ENCODE measurements at regions not wholly inside any gene's neighbourhood (a gene's known extent, or its start where the extent isn't known, plus 50 kb on each side); places are given as distances from the start of the nearest gene placed in this dataset.

- TF ChIP-seq, protein P1, sequence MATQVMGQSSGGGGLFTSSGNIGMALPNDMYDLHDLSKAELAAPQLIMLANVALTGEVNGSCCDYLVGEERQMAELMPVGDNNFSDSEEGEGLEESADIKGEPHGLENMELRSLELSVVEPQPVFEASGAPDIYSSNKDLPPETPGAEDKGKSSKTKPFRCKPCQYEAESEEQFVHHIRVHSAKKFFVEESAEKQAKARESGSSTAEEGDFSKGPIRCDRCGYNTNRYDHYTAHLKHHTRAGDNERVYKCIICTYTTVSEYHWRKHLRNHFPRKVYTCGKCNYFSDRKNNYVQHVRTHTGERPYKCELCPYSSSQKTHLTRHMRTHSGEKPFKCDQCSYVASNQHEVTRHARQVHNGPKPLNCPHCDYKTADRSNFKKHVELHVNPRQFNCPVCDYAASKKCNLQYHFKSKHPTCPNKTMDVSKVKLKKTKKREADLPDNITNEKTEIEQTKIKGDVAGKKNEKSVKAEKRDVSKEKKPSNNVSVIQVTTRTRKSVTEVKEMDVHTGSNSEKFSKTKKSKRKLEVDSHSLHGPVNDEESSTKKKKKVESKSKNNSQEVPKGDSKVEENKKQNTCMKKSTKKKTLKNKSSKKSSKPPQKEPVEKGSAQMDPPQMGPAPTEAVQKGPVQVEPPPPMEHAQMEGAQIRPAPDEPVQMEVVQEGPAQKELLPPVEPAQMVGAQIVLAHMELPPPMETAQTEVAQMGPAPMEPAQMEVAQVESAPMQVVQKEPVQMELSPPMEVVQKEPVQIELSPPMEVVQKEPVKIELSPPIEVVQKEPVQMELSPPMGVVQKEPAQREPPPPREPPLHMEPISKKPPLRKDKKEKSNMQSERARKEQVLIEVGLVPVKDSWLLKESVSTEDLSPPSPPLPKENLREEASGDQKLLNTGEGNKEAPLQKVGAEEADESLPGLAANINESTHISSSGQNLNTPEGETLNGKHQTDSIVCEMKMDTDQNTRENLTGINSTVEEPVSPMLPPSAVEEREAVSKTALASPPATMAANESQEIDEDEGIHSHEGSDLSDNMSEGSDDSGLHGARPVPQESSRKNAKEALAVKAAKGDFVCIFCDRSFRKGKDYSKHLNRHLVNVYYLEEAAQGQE (IDR thresholded peaks at IDR 0.05; ENCODE audit: unreplicated experiment): no peak
- TF ChIP-seq POLR2AphosphoS5 (IDR thresholded peaks at IDR 0.05; ENCODE audit: low read depth) (no peak), EZH2 (IDR thresholded peaks at IDR 0.05; ENCODE audit: low read depth, unreplicated experiment) (no peak), CREB1 (CRISPR knock-in tag; IDR thresholded peaks at IDR 0.05; ENCODE audit: low read depth) (no peak)
- TF ChIP-seq, protein P2, sequence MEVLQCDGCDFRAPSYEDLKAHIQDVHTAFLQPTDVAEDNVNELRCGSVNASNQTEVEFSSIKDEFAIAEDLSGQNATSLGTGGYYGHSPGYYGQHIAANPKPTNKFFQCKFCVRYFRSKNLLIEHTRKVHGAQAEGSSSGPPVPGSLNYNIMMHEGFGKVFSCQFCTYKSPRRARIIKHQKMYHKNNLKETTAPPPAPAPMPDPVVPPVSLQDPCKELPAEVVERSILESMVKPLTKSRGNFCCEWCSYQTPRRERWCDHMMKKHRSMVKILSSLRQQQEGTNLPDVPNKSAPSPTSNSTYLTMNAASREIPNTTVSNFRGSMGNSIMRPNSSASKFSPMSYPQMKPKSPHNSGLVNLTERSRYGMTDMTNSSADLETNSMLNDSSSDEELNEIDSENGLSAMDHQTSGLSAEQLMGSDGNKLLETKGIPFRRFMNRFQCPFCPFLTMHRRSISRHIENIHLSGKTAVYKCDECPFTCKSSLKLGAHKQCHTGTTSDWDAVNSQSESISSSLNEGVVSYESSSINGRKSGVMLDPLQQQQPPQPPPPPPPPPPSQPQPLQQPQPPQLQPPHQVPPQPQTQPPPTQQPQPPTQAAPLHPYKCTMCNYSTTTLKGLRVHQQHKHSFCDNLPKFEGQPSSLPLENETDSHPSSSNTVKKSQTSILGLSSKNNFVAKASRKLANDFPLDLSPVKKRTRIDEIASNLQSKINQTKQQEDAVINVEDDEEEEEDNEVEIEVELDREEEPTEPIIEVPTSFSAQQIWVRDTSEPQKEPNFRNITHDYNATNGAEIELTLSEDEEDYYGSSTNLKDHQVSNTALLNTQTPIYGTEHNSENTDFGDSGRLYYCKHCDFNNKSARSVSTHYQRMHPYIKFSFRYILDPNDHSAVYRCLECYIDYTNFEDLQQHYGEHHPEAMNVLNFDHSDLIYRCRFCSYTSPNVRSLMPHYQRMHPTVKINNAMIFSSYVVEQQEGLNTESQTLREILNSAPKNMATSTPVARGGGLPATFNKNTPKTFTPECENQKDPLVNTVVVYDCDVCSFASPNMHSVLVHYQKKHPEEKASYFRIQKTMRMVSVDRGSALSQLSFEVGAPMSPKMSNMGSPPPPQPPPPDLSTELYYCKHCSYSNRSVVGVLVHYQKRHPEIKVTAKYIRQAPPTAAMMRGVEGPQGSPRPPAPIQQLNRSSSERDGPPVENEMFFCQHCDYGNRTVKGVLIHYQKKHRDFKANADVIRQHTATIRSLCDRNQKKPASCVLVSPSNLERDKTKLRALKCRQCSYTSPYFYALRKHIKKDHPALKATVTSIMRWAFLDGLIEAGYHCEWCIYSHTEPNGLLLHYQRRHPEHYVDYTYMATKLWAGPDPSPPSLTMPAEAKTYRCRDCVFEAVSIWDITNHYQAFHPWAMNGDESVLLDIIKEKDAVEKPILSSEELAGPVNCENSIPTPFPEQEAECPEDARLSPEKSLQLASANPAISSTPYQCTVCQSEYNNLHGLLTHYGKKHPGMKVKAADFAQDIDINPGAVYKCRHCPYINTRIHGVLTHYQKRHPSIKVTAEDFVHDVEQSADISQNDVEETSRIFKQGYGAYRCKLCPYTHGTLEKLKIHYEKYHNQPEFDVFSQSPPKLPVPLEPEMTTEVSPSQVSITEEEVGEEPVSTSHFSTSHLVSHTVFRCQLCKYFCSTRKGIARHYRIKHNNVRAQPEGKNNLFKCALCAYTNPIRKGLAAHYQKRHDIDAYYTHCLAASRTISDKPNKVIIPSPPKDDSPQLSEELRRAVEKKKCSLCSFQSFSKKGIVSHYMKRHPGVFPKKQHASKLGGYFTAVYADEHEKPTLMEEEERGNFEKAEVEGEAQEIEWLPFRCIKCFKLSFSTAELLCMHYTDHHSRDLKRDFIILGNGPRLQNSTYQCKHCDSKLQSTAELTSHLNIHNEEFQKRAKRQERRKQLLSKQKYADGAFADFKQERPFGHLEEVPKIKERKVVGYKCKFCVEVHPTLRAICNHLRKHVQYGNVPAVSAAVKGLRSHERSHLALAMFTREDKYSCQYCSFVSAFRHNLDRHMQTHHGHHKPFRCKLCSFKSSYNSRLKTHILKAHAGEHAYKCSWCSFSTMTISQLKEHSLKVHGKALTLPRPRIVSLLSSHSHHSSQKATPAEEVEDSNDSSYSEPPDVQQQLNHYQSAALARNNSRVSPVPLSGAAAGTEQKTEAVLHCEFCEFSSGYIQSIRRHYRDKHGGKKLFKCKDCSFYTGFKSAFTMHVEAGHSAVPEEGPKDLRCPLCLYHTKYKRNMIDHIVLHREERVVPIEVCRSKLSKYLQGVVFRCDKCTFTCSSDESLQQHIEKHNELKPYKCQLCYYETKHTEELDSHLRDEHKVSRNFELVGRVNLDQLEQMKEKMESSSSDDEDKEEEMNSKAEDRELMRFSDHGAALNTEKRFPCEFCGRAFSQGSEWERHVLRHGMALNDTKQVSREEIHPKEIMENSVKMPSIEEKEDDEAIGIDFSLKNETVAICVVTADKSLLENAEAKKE (CRISPR knock-in tag; IDR thresholded peaks at IDR 0.05): no peak
These were observed 180.1 kb upstream of the PDE10A start (continued) for GRCh38 chr6:165843121-165843520.

Measured in GM23338 (cell line).